Naive thymus-derived CD4-positive, alpha-beta T cell (primary cell): ENCODE measurements at regions not wholly inside any gene's neighbourhood (a gene's known extent, or its start where the extent isn't known, plus 50 kb on each side); places are given as distances from the start of the nearest gene placed in this dataset.

ENCODE experiments used
- ATAC-seq: fragments of 150-1000 bp; cut with Tn5 transposase; 2 replicates; pipeline ENCODE4 v1.10.0; 2021; ENCODE audit warnings: mild to moderate bottlenecking, moderate library complexity
- CTCF ChIA-PET: fragments of 350-600 bp; sonication (Branson Sonifier 250); formaldehyde crosslinking; loops from one replicate; lab custom pipeline; 2021; ENCODE audit warnings: antibody characterized with exemption; lab: Charles Lee
- POLR2A ChIA-PET: fragments of 350-600 bp; sonication (Branson Sonifier 250); formaldehyde crosslinking; loops from one replicate; lab custom pipeline; 2021; ENCODE audit warnings: antibody characterized with exemption, inconsistent platforms; lab: Charles Lee
- DNase-seq, 9 donors: peaks; one replicate each; pipeline versions ENCODE4 v3.0.0 to v3.0.0-alpha.2; 2020 to 2022; ENCODE audit warnings: mixed read lengths in 1 of 9
- H3K27ac ChIP-seq: one replicate; pipeline ENCODE4 v1.7.0; 2013; ENCODE audit warnings: mild to moderate bottlenecking, low read depth, low read length, moderate library complexity
- H3K27me3 ChIP-seq, 2 donors: one replicate each; pipeline ENCODE4 v1.7.0; 2013; ENCODE audit warnings: low read length in 2 of 2, mild to moderate bottlenecking in 2 of 2, moderate library complexity in 2 of 2; ENCODE audit not compliant: control insufficient read depth in 2 of 2, insufficient read depth in 2 of 2
- H3K36me3 ChIP-seq, 3 experiments: 1 replicate in 2 of 3; 2 replicates in 1 of 3; pipeline ENCODE4 v1.7.0; 2013; ENCODE audit warnings: low read length in 3 of 3, mild to moderate bottlenecking in 3 of 3, moderate library complexity in 1 of 3; ENCODE audit not compliant: insufficient read depth in 3 of 3, control insufficient read depth in 2 of 3
- H3K4me1 ChIP-seq, 2 donors: one replicate each; pipeline ENCODE4 v1.7.0; 2013; ENCODE audit warnings: low read length in 2 of 2, mild to moderate bottlenecking in 2 of 2, moderate library complexity in 1 of 2; ENCODE audit not compliant: control insufficient read depth in 2 of 2, insufficient read depth in 2 of 2
- H3K4me3 ChIP-seq: 2 replicates; pipeline ENCODE4 v1.7.0; 2013; ENCODE audit warnings: mild to moderate bottlenecking, low read length
- H3K9me3 ChIP-seq, 3 experiments: 1 replicate in 2 of 3; 2 replicates in 1 of 3; pipeline ENCODE4 v1.7.0; 2013; ENCODE audit warnings: low read length in 3 of 3; ENCODE audit not compliant: control insufficient read depth in 2 of 3
- H3K27ac Mint-ChIP-seq, 9 donors: one replicate each; pipeline ENCODE4 v1.8.0; 2020 to 2022; ENCODE audit warnings: mixed read lengths in 9 of 9, mild to moderate bottlenecking in 8 of 9, moderate library complexity in 5 of 9, inconsistent platforms in 2 of 9
- H3K27me3 Mint-ChIP-seq, 5 donors: one replicate each; pipeline ENCODE4 v1.8.0; 2021 to 2022; ENCODE audit warnings: mixed read lengths in 5 of 5, mild to moderate bottlenecking in 1 of 5
- H3K36me3 Mint-ChIP-seq, 5 donors: one replicate each; pipeline ENCODE4 v1.8.0; 2020 to 2022; ENCODE audit warnings: mixed read lengths in 5 of 5, mild to moderate bottlenecking in 3 of 5, inconsistent platforms in 1 of 5
- H3K4me1 Mint-ChIP-seq, 7 donors: one replicate each; pipeline ENCODE4 v1.8.0; 2020 to 2022; ENCODE audit warnings: mixed read lengths in 7 of 7, mild to moderate bottlenecking in 3 of 7, inconsistent platforms in 1 of 7
- H3K4me3 Mint-ChIP-seq, 10 donors: one replicate each; pipeline ENCODE4 v1.8.0; 2020 to 2022; ENCODE audit warnings: mild to moderate bottlenecking in 10 of 10, mixed read lengths in 10 of 10, moderate library complexity in 6 of 10, inconsistent platforms in 2 of 10
- H3K9me3 Mint-ChIP-seq, 11 donors: one replicate each; pipeline ENCODE4 v1.8.0; 2020 to 2022; ENCODE audit warnings: mixed read lengths in 11 of 11, mild to moderate bottlenecking in 4 of 11, inconsistent platforms in 1 of 11, moderate library complexity in 1 of 11
- intact Hi-C, 2 donors: fragments of 100-400 bp; cut with micrococcal nuclease; formaldehyde crosslinking; loops; one replicate each; pipeline ENCODE4 v1.15.1; 2023

DNA sequence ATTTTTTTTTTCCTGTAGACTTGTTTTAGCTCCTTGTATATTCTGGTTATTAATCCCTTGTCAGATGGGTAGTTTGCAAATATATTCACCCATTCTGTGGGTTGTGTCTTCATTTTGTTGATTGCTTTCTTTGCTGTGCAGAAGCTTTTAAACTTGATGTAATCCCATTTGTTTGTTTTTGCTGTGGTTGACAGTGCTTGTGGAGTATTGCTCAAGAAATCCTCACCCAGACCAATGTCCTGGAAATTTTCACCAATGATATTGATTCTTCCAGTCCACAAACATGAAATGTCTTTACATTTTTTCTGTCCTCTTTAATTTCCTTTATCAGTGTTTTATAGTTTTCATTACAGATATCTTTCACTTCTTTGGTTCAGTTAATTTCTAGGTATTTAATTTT is 55.6 kb upstream of the MRGPRX1 start:
- no peak overlapping the region for H3K4me3 Mint-ChIP-seq
- H3K36me3 Mint-ChIP-seq: peaks cover 0 to 10% (median 0%) of the 10 kb centered on the region in 5 donors
- DNase-seq (no peak), ATAC-seq (no peak)
- no peak overlapping the region for H3K27ac Mint-ChIP-seq
- CTCF ChIA-PET: no interaction called here
- no peak overlapping the region for H3K27ac ChIP-seq
- H3K27me3 Mint-ChIP-seq: peaks cover 2 to 38% (median 32%) of the 10 kb centered on the region in 5 donors
- H3K4me1 Mint-ChIP-seq: peaks cover 0 to 3% (median 0%) of the 10 kb centered on the region in 7 donors
- H3K27me3 ChIP-seq: no peaks in the 10 kb centered on the region
- intact Hi-C loops: no loop called here
- H3K4me3 ChIP-seq: no peak overlapping the region
- H3K9me3 Mint-ChIP-seq: peaks cover 5 to 55% (median 16%) of the 10 kb centered on the region in 11 donors
- no peaks in the 10 kb centered on the region for H3K9me3 ChIP-seq
- no peaks in the 10 kb centered on the region for H3K4me1 ChIP-seq
- no peaks in the 10 kb centered on the region for H3K36me3 ChIP-seq
- POLR2A ChIA-PET: no interaction called here
